OCI-LY7 (cell line): ENCODE measurements at regions not wholly inside any gene's neighbourhood (a gene's known extent, or its start where the extent isn't known, plus 50 kb on each side); places are given as distances from the start of the nearest gene placed in this dataset.

Experiments
- BruUV-seq: library from RNA; stranded (reverse); fragments of 400-500 nt; replicated peaks from 2 replicates; lab custom pipeline; 2021; lab: Mats Ljungman, UMichigan
- CTCF ChIA-PET: fragments of 300-600 bp; sonication (Branson Sonifier 250); formaldehyde crosslinking; loops from one replicate; lab custom pipeline; 2022; ENCODE audit warnings: antibody characterized with exemption; ENCODE audit not compliant: unreplicated experiment; lab: Charles Lee
- POLR2A ChIA-PET: fragments of 300-600 bp; sonication (Branson Sonifier 250); formaldehyde crosslinking; loops from one replicate; lab custom pipeline; 2022; ENCODE audit warnings: antibody characterized with exemption; lab: Charles Lee
- DNase-seq: peaks from one replicate; pipeline ENCODE4 v3.0.0-alpha.2; 2015; ENCODE audit warnings: low spot score
- H2AFZ ChIP-seq: fragments of 200-600 bp; sonication (generic), shearing (Covaris generic); 2 replicates; pipeline ENCODE4 v1.6.1; 2014; ENCODE audit warnings: mild to moderate bottlenecking, antibody characterized with exemption, low read length, moderate library complexity
- H3K27ac ChIP-seq: fragments of 200-600 bp; sonication (generic); 2 replicates; pipeline ENCODE4 v1.5.1; 2014; ENCODE audit warnings: mixed run types, low read depth, mild to moderate bottlenecking, moderate library complexity, low read length, inconsistent platforms; ENCODE audit not compliant: poor library complexity, severe bottlenecking
- H3K36me3 ChIP-seq: fragments of 200-600 bp; sonication (generic); 2 replicates; pipeline ENCODE4 v1.6.1; 2014; ENCODE audit warnings: mild to moderate bottlenecking, antibody characterized with exemption, low read length, moderate library complexity, mixed read lengths; ENCODE audit not compliant: insufficient read depth
- H3K4me1 ChIP-seq: fragments of 200-600 bp; sonication (generic); 2 replicates; pipeline ENCODE4 v1.5.1; 2014; ENCODE audit warnings: mild to moderate bottlenecking, low read length; ENCODE audit not compliant: insufficient read depth, poor library complexity, severe bottlenecking
- H3K4me2 ChIP-seq: fragments of 200-600 bp; sonication (generic); 2 replicates; pipeline ENCODE4 v1.6.1; 2014; ENCODE audit warnings: mild to moderate bottlenecking, low read length
- H3K4me3 ChIP-seq: fragments of 200-600 bp; sonication (generic); 2 replicates; pipeline ENCODE4 v1.5.1; 2014; ENCODE audit warnings: mild to moderate bottlenecking, low read depth, low read length; ENCODE audit not compliant: poor library complexity, severe bottlenecking
- H3K79me2 ChIP-seq: fragments of 200-600 bp; sonication (generic); 2 replicates; pipeline ENCODE4 v1.6.1; 2016; ENCODE audit warnings: low read depth, mild to moderate bottlenecking, low read length, moderate library complexity, mixed read lengths; ENCODE audit not compliant: insufficient read depth
- H3K9me2 ChIP-seq: fragments of 200-600 bp; sonication (generic); 2 replicates; pipeline ENCODE4 v1.6.1; 2016; ENCODE audit warnings: mild to moderate bottlenecking, low read length, mixed read lengths; ENCODE audit not compliant: insufficient read depth
- H3K9me3 ChIP-seq: fragments of 200-600 bp; sonication (generic); 2 replicates; pipeline ENCODE4 v1.6.1; 2014; ENCODE audit warnings: mild to moderate bottlenecking, mixed run types, low read length, mixed read lengths
- H4K20me1 ChIP-seq: fragments of 200-600 bp; sonication (generic); 2 replicates; pipeline ENCODE4 v1.6.1; 2014; ENCODE audit warnings: mild to moderate bottlenecking, antibody characterized with exemption, low read length, moderate library complexity, mixed read lengths; ENCODE audit not compliant: insufficient read depth
- EZH2phosphoT487 ChIP-seq: fragments of 200-600 bp; sonication (generic); IDR thresholded peaks from 2 replicates; pipeline ENCODE4 v1.6.1; 2018; ENCODE audit warnings: low read depth, borderline replicate concordance, mild to moderate bottlenecking, mixed run types, antibody characterized with exemption, low read length, moderate library complexity, mixed read lengths
- intact Hi-C: fragments of 100-400 bp; cut with micrococcal nuclease; formaldehyde crosslinking; loops from one replicate; pipeline ENCODE4 v1.10.0; 2022; ENCODE audit not compliant: unreplicated experiment
- TF ChIP-seq, protein P1 (sequence below): fragments of 200-600 bp; sonication (generic); conservative IDR thresholded peaks from 2 replicates; pipeline ENCODE4 v1.5.1; 2014; ENCODE audit warnings: mild to moderate bottlenecking, antibody characterized with exemption, low read length, moderate library complexity, mixed read lengths

DNA sequence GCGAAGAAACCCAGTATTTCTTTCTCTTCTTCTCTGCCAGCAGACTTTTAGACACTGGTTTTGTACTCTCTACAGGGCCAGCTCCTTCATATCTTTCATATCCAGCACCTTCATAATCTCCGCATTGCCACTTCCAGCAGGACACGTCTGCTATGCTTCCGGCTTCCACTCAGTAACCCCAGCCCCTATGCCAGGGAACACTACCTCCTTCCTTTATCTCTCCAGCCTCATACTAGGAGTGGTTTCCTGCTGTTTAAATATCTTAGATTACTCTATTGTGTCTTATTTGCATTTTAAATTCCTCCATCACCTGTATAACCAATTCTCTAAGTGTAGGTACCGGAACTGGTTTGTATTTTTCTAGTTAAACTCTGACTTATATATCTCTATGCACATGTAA lies 667.8 kb upstream of the ID4 start:
- H3K27ac ChIP-seq = no peak overlapping the region
- intact Hi-C loops = no loop called here
- no peaks in the 10 kb centered on the region for H3K9me3 ChIP-seq
- no peaks in the 10 kb centered on the region for H3K79me2 ChIP-seq
- no TSS peak for BruUV-seq
- no peak overlapping the region for H3K4me2 ChIP-seq
- TF ChIP-seq, protein P1, sequence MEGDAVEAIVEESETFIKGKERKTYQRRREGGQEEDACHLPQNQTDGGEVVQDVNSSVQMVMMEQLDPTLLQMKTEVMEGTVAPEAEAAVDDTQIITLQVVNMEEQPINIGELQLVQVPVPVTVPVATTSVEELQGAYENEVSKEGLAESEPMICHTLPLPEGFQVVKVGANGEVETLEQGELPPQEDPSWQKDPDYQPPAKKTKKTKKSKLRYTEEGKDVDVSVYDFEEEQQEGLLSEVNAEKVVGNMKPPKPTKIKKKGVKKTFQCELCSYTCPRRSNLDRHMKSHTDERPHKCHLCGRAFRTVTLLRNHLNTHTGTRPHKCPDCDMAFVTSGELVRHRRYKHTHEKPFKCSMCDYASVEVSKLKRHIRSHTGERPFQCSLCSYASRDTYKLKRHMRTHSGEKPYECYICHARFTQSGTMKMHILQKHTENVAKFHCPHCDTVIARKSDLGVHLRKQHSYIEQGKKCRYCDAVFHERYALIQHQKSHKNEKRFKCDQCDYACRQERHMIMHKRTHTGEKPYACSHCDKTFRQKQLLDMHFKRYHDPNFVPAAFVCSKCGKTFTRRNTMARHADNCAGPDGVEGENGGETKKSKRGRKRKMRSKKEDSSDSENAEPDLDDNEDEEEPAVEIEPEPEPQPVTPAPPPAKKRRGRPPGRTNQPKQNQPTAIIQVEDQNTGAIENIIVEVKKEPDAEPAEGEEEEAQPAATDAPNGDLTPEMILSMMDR = no peak
- TF ChIP-seq EZH2phosphoT487 = no peak
- no peaks in the 10 kb centered on the region for H4K20me1 ChIP-seq
- ChIA-PET POLR2A (no interaction called here), CTCF (no interaction called here)
- DNase-seq = no peak
- no peaks in the 10 kb centered on the region for H3K4me1 ChIP-seq
- H3K36me3 ChIP-seq = no peaks in the 10 kb centered on the region
- no peak overlapping the region for H3K4me3 ChIP-seq
- H2AFZ ChIP-seq = no peak overlapping the region
- H3K9me2 ChIP-seq = no peaks in the 10 kb centered on the region

DNA sequence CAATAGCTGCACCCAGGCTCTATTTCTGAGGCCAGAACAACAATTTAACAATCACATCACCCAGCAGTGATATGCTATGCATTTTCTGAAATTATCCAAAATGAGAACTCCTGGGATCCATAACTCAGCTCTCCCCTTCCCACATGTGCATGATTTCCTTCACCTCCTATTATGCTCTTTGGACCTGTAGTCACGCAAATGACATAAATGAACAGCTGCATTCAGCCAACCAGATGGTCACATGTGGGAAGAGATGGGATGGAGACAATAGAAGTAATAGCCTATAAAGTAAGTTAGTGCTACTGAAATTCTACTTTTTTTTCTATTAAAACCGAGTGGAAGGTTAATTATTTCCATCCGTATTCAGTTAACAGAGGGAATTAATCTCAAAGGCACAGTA lies 662.1 kb upstream of the ID4 start:
- no peaks in the 10 kb centered on the region for H3K9me3 ChIP-seq
- no peaks in the 10 kb centered on the region for H3K9me2 ChIP-seq
- no peaks in the 10 kb centered on the region for H3K4me1 ChIP-seq
- H2AFZ ChIP-seq = no peak overlapping the region
- no peaks in the 10 kb centered on the region for H4K20me1 ChIP-seq
- H3K4me3 ChIP-seq = no peak overlapping the region
- no TSS peak for BruUV-seq
- H3K36me3 ChIP-seq = no peaks in the 10 kb centered on the region
- no peak overlapping the region for H3K27ac ChIP-seq
- intact Hi-C loops = no loop called here
- no peak for DNase-seq
- TF ChIP-seq EZH2phosphoT487 = no peak
- CTCF ChIA-PET = no interaction called here
- POLR2A ChIA-PET = no interaction called here
- no peaks in the 10 kb centered on the region for H3K79me2 ChIP-seq
- H3K4me2 ChIP-seq = no peak overlapping the region

DNA sequence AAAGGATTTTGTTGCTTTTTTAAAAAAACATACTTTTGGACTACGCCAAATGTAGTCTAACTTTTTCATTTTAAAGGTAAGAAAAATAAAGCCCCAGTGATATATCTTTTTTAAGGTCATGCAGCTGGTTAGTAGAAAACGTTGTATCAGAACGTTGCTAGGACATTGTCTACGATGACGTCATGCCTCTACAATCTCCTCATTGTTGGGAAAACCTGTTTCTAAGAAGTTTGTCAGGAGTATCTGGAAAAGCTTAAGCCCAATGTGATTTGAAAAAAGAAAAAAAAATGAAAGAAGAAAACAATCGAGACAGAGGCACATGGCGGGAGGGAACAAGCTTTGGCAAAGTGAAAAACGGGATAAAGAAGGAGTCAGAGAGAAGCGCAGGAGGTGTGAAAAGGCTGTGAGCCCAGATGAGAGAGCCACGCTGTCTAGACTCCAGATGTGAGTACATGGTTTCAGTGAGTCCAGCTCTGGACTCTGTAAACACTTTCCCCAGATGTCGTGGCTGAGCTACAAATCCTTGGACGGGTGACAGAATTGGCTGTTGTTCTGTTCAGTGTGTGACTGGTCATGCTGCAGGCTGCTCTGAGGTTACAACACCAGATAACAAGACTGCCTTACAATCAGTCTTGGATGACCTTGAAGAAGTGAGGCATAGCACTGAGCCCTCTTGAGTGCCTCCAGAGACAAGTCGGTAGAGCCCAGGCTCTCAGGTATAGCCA lies 656.7 kb upstream of the ID4 start:
- no peaks in the 10 kb centered on the region for H3K9me3 ChIP-seq
- H3K4me2 ChIP-seq = no peak overlapping the region
- no peak overlapping the region for H3K27ac ChIP-seq
- DNase-seq = no peak
- H2AFZ ChIP-seq = no peak overlapping the region
- ChIA-PET POLR2A (interaction anchor here (0.6 kb wide), 1 partner anchor 1709 kb away, joined by 3 read pairs; no protein-coding TSS in a partner anchor), CTCF (no interaction called here)
- H3K4me3 ChIP-seq = no peak overlapping the region
- BruUV-seq = no TSS peak
- no peaks in the 10 kb centered on the region for H3K4me1 ChIP-seq
- H3K9me2 ChIP-seq = no peaks in the 10 kb centered on the region
- no peaks in the 10 kb centered on the region for H3K79me2 ChIP-seq
- TF ChIP-seq, protein P1 = no peak
- TF ChIP-seq EZH2phosphoT487 = no peak
- no peaks in the 10 kb centered on the region for H3K36me3 ChIP-seq
- no peaks in the 10 kb centered on the region for H4K20me1 ChIP-seq
- intact Hi-C loops = no loop called here
